ENCODE measurements at regions not wholly inside any gene's neighbourhood (a gene's known extent, or its start where the extent isn't known, plus 50 kb on each side); places are given as distances from the start of the nearest gene placed in this dataset.
"Not testable (repeated sequence)": the region's sequence is repeated elsewhere in the genome, so short reads cannot be mapped to it uniquely, and the experiment has no call there.

DNA sequence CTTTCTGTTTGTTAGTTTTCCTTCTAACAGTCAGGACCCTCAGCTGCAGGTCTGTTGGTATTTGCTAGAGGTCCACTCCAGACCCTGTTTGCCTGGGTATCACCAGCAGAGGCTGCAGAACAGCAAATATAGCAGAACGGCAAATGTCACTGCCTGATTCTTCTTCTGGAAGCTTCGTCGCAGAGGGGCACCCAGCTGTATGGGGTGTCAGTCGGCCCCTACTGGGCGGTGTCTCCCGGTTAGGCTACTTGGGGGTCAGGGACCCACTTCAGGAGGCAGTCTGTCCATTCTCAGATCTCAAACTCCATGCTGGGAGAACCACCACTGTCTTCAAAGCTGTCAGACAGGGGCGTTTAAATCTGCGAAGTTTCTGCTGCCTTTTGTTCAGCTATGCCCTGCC is 448.6 kb upstream of the UBE2E3 start:
- TF ChIP-seq EZH2 (IDR thresholded peaks at IDR 0.05); YY1 (IDR thresholded peaks at IDR 0.05; ENCODE audit: extremely low read depth, insufficient replicate concordance, low read depth, low read length); POLR2AphosphoS5 (IDR thresholded peaks at IDR 0.05; ENCODE audit: low read depth, low read length); SRF (IDR thresholded peaks at IDR 0.05; ENCODE audit: low read depth); ZNF274 (IDR thresholded peaks at IDR 0.05; ENCODE audit: low read depth, low read length); POLR2A (IDR thresholded peaks at IDR 0.05; ENCODE audit: borderline replicate concordance, extremely low read depth, insufficient read depth, insufficient read length); SP1 (IDR thresholded peaks at IDR 0.05; ENCODE audit: low read depth); FOSL1 (IDR thresholded peaks at IDR 0.05; ENCODE audit: low read depth); CBX3 (IDR thresholded peaks at IDR 0.05; ENCODE audit: low read depth); SIN3A (IDR thresholded peaks at IDR 0.05; ENCODE audit: low read depth); TCF7L2 (IDR thresholded peaks at IDR 0.05; ENCODE audit: borderline replicate concordance, extremely low read depth, insufficient read depth, insufficient read length); EGR1 (IDR thresholded peaks at IDR 0.05; ENCODE audit: low read depth): not testable (repeated sequence)
- TF ChIP-seq, protein P1, sequence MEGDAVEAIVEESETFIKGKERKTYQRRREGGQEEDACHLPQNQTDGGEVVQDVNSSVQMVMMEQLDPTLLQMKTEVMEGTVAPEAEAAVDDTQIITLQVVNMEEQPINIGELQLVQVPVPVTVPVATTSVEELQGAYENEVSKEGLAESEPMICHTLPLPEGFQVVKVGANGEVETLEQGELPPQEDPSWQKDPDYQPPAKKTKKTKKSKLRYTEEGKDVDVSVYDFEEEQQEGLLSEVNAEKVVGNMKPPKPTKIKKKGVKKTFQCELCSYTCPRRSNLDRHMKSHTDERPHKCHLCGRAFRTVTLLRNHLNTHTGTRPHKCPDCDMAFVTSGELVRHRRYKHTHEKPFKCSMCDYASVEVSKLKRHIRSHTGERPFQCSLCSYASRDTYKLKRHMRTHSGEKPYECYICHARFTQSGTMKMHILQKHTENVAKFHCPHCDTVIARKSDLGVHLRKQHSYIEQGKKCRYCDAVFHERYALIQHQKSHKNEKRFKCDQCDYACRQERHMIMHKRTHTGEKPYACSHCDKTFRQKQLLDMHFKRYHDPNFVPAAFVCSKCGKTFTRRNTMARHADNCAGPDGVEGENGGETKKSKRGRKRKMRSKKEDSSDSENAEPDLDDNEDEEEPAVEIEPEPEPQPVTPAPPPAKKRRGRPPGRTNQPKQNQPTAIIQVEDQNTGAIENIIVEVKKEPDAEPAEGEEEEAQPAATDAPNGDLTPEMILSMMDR (IDR thresholded peaks at IDR 0.05 in 2 of 3, conservative IDR thresholded peaks at IDR 0.05 in 1 of 3; ENCODE audit: borderline replicate concordance in 1 of 3, insufficient read depth in 1 of 3, low read depth in 2 of 3, low read length in 2 of 3) = not testable (repeated sequence)
- TF ChIP-seq, protein P2, sequence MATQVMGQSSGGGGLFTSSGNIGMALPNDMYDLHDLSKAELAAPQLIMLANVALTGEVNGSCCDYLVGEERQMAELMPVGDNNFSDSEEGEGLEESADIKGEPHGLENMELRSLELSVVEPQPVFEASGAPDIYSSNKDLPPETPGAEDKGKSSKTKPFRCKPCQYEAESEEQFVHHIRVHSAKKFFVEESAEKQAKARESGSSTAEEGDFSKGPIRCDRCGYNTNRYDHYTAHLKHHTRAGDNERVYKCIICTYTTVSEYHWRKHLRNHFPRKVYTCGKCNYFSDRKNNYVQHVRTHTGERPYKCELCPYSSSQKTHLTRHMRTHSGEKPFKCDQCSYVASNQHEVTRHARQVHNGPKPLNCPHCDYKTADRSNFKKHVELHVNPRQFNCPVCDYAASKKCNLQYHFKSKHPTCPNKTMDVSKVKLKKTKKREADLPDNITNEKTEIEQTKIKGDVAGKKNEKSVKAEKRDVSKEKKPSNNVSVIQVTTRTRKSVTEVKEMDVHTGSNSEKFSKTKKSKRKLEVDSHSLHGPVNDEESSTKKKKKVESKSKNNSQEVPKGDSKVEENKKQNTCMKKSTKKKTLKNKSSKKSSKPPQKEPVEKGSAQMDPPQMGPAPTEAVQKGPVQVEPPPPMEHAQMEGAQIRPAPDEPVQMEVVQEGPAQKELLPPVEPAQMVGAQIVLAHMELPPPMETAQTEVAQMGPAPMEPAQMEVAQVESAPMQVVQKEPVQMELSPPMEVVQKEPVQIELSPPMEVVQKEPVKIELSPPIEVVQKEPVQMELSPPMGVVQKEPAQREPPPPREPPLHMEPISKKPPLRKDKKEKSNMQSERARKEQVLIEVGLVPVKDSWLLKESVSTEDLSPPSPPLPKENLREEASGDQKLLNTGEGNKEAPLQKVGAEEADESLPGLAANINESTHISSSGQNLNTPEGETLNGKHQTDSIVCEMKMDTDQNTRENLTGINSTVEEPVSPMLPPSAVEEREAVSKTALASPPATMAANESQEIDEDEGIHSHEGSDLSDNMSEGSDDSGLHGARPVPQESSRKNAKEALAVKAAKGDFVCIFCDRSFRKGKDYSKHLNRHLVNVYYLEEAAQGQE (IDR thresholded peaks at IDR 0.05; ENCODE audit: low read depth) = not testable (repeated sequence)
